ENCODE measurements at regions not wholly inside any gene's neighbourhood (a gene's known extent, or its start where the extent isn't known, plus 50 kb on each side); places are given as distances from the start of the nearest gene placed in this dataset.
"Not testable (repeated sequence)": the region's sequence is repeated elsewhere in the genome, so short reads cannot be mapped to it uniquely, and the experiment has no call there.

- TF ChIP-seq, protein P1, sequence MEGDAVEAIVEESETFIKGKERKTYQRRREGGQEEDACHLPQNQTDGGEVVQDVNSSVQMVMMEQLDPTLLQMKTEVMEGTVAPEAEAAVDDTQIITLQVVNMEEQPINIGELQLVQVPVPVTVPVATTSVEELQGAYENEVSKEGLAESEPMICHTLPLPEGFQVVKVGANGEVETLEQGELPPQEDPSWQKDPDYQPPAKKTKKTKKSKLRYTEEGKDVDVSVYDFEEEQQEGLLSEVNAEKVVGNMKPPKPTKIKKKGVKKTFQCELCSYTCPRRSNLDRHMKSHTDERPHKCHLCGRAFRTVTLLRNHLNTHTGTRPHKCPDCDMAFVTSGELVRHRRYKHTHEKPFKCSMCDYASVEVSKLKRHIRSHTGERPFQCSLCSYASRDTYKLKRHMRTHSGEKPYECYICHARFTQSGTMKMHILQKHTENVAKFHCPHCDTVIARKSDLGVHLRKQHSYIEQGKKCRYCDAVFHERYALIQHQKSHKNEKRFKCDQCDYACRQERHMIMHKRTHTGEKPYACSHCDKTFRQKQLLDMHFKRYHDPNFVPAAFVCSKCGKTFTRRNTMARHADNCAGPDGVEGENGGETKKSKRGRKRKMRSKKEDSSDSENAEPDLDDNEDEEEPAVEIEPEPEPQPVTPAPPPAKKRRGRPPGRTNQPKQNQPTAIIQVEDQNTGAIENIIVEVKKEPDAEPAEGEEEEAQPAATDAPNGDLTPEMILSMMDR (IDR thresholded peaks at IDR 0.05; ENCODE audit: low read depth, low read length): not testable (repeated sequence)
- TF ChIP-seq EZH2phosphoT487 (IDR thresholded peaks at IDR 0.05; ENCODE audit: low read depth): not testable (repeated sequence)
Measured at GRCh38 chr3:125836011-125836551, 132.9 kb upstream of the ROPN1B start.
